ENCODE measurements at regions not wholly inside any gene's neighbourhood (a gene's known extent, or its start where the extent isn't known, plus 50 kb on each side); places are given as distances from the start of the nearest gene placed in this dataset.
"Not testable (repeated sequence)": the region's sequence is repeated elsewhere in the genome, so short reads cannot be mapped to it uniquely, and the experiment has no call there.

DNA sequence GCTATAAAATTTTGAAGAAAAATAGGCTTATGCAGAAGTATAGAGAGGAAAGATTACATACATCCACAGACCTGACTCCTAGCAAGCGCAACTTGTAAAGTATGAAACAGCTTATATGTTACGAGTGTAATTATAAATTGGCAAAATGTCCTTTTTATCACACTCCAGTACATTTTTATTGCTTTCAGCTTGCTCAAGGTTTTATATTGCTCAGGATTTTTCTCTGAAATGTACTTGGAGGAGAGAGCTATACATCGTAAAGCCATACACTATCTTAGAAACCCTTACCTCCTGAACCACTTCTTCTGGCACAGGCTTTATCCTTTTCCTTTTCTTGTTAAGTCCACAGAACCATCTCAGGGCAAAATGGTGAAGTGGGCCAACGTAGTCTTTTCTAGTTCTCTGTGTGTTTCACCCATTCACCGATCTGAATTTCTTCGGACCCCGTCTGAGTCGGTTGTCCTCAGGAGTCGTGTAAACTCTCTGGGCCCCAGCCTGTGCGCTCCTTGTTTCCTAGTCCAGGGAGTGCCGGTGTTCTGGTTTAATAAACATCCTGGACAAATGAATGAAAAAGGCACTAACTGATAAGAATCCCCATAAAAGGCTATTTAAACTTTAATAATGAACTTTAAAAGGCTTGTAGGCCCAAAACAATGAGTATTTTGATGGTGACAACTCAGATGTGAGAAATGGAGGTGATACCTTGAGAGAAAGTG is 150.2 kb upstream of the SPATA31A3 start:
- DNase-seq (ENCODE audit: low read depth, low spot score), result not testable (repeated sequence)
- WGBS (ENCODE audit: insufficient coverage, insufficient read length), result no CpG with 5 or more reads among the region's 11 CpGs

DNA sequence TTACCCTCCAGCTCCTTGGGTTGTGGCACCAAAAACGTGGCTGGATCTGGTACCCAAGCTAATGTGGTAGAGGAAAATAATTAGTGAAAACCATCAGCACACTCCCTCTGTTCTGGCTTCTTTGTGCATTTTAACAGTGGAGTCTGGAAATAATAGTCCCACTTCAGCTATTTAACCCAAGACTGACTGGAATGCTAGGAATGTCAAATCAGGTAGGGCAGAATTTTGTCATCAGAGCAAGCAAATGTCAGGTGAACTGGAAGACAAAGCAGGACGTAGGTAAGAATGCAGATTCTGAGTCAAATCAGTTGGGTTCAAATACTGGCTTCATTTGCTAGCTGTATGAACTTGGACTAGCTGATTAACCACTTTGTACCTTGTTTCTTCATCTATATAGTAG is 144.0 kb upstream of the SPATA31A3 start:
- not testable (repeated sequence) for H3K36me3 ChIP-seq (ENCODE audit: control insufficient read depth, insufficient read depth, low read length); DNase-seq (ENCODE audit: low read depth, low spot score); H3K9me3 ChIP-seq (ENCODE audit: control insufficient read depth, insufficient read depth, low read length); H3K27ac ChIP-seq (ENCODE audit: low read length); H3K4me3 ChIP-seq (ENCODE audit: low read length); H3K27me3 ChIP-seq (ENCODE audit: control insufficient read depth, insufficient read depth, low read length); H3K4me1 ChIP-seq (ENCODE audit: control insufficient read depth, insufficient read depth, low read length)
- WGBS (ENCODE audit: insufficient coverage, insufficient read length), result no CpG with 5 or more reads among the region's 2 CpGs

More for the DNA sequence above, 150.2 kb upstream of the SPATA31A3 start:
- not testable (repeated sequence) for H3K9me3 ChIP-seq (ENCODE audit: control insufficient read depth, insufficient read depth, low read length); H3K27ac ChIP-seq (ENCODE audit: low read length); H3K4me3 ChIP-seq (ENCODE audit: low read length); H3K4me1 ChIP-seq (ENCODE audit: control insufficient read depth, insufficient read depth, low read length); H3K27me3 ChIP-seq (ENCODE audit: control insufficient read depth, insufficient read depth, low read length); H3K36me3 ChIP-seq (ENCODE audit: control insufficient read depth, insufficient read depth, low read length)

DNA sequence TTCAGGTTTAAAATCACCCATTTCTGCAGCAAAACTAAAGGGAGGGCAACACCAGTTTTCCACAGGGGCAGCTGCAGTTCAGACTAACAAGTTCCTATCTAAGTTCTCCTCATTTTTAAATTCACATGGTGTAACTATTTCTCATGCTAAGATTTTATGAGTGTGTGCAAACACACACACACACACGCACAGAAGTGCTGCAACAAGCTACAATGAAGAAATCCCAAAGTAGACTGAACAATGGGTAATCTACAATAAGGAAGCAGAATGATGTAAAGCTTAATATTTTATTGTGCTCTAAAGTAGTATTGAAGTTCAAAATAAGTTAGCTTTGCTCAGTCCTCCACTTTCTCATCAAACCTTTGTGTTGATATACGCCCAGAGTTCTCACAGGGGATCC is 140.8 kb upstream of the SPATA31A3 start:
- not testable (repeated sequence) for H3K27ac ChIP-seq (ENCODE audit: low read length); DNase-seq (ENCODE audit: low read depth, low spot score); H3K27me3 ChIP-seq (ENCODE audit: control insufficient read depth, insufficient read depth, low read length); H3K4me3 ChIP-seq (ENCODE audit: low read length); H3K9me3 ChIP-seq (ENCODE audit: control insufficient read depth, insufficient read depth, low read length); H3K36me3 ChIP-seq (ENCODE audit: control insufficient read depth, insufficient read depth, low read length); H3K4me1 ChIP-seq (ENCODE audit: control insufficient read depth, insufficient read depth, low read length)
- WGBS (ENCODE audit: insufficient coverage, insufficient read length), result no CpG with 5 or more reads among the region's 2 CpGs

DNA sequence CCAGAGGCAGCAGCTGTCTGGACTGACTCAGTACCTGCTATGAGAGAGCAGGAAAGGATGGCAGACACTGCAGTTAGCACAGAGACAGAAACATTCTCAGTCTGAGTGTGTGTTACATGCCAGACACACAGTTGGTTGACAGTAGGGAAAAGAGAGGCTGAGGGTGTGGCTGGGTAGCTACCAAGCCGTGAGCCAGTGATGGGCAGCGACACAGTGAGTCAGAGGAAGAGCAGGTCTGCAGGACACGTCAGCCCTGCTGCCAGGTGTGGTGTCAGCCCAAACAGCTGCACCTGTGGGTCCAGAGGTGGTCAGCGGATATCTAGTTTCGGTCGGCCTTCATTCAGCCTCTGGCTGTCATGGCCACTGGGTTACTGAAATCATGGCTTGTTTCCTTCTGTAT is 124.4 kb upstream of the SPATA31A3 start:
- not testable (repeated sequence) for H3K9me3 ChIP-seq (ENCODE audit: control insufficient read depth, insufficient read depth, low read length); H3K36me3 ChIP-seq (ENCODE audit: control insufficient read depth, insufficient read depth, low read length); DNase-seq (ENCODE audit: low read depth, low spot score); H3K4me3 ChIP-seq (ENCODE audit: low read length); H3K4me1 ChIP-seq (ENCODE audit: control insufficient read depth, insufficient read depth, low read length); H3K27ac ChIP-seq (ENCODE audit: low read length); H3K27me3 ChIP-seq (ENCODE audit: control insufficient read depth, insufficient read depth, low read length)
- WGBS (ENCODE audit: insufficient coverage, insufficient read length), result no CpG with 5 or more reads among the region's 6 CpGs

DNA sequence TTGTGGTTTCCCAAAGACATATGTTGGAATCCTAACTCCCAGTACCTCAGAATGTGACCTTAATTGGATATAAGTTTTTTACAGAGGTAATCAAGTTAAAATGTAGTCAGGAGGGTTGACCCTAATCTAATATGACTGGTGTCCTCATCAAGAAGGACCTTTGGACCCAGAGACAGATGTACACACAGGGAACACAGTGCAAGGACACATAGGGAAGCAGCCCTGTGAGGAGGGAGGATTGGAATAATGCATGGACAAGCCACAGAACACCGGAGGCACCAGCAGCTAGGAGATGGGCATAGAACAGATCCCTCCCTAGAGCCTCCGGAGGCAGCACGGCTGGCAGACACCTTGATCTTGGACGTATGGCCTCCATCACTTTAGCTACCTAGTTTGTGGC is 119.8 kb upstream of the SPATA31A3 start:
- not testable (repeated sequence) for H3K27me3 ChIP-seq (ENCODE audit: control insufficient read depth, insufficient read depth, low read length); H3K27ac ChIP-seq (ENCODE audit: low read length); H3K36me3 ChIP-seq (ENCODE audit: control insufficient read depth, insufficient read depth, low read length); H3K9me3 ChIP-seq (ENCODE audit: control insufficient read depth, insufficient read depth, low read length); DNase-seq (ENCODE audit: low read depth, low spot score); H3K4me1 ChIP-seq (ENCODE audit: control insufficient read depth, insufficient read depth, low read length); H3K4me3 ChIP-seq (ENCODE audit: low read length)
- no CpG with 5 or more reads among the region's 4 CpGs for WGBS (ENCODE audit: insufficient coverage, insufficient read length)

DNA sequence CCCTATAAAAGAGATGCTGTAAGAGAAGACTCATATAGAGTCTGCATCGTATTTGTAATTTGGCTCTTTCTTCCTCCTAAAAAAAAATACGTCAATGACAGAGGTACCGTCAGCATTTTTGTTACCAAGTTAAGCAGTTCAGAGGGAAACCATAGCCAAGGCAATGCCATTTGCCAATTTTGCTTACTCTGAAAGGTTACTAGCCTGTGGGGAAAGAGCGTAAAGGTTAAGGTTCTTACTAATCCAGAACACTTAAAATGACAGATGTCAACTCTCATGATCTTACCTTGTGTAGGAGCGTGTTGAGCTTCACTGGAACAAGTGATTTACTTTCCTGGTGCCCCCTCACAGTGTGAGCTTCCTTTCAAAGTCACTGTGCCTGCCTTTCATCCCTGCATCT is 119.4 kb upstream of the SPATA31A3 start:
- not testable (repeated sequence) for H3K4me3 ChIP-seq (ENCODE audit: low read length); H3K27ac ChIP-seq (ENCODE audit: low read length); DNase-seq (ENCODE audit: low read depth, low spot score); H3K36me3 ChIP-seq (ENCODE audit: control insufficient read depth, insufficient read depth, low read length); H3K4me1 ChIP-seq (ENCODE audit: control insufficient read depth, insufficient read depth, low read length); H3K27me3 ChIP-seq (ENCODE audit: control insufficient read depth, insufficient read depth, low read length); H3K9me3 ChIP-seq (ENCODE audit: control insufficient read depth, insufficient read depth, low read length)
- no CpG with 5 or more reads among the region's 5 CpGs for WGBS (ENCODE audit: insufficient coverage, insufficient read length)

DNA sequence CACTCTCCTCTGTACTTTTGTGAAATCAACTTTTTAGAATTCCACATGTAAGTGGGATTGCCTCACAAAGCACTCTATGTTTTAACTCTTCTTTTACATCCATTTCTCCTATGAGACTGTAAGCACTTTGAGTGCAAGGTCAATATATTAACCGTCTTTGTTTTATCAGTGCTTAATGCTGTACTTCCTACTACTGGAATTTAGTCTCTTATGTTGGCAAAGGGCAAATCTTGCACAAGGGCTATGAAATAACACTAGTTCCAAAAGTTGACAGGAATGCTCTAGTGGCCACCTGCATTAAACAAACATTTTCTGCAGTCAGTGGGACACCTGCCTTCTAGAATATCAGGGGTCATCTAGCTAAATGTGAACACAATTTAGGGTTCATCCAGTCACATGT is 117.5 kb upstream of the SPATA31A3 start:
- H3K9me3 ChIP-seq (ENCODE audit: control insufficient read depth, insufficient read depth, low read length); DNase-seq (ENCODE audit: low read depth, low spot score); H3K4me1 ChIP-seq (ENCODE audit: control insufficient read depth, insufficient read depth, low read length); H3K36me3 ChIP-seq (ENCODE audit: control insufficient read depth, insufficient read depth, low read length); H3K4me3 ChIP-seq (ENCODE audit: low read length); H3K27me3 ChIP-seq (ENCODE audit: control insufficient read depth, insufficient read depth, low read length); H3K27ac ChIP-seq (ENCODE audit: low read length): not testable (repeated sequence)
- no CpG with 5 or more reads among the region's 1 CpG for WGBS (ENCODE audit: insufficient coverage, insufficient read length)

DNA sequence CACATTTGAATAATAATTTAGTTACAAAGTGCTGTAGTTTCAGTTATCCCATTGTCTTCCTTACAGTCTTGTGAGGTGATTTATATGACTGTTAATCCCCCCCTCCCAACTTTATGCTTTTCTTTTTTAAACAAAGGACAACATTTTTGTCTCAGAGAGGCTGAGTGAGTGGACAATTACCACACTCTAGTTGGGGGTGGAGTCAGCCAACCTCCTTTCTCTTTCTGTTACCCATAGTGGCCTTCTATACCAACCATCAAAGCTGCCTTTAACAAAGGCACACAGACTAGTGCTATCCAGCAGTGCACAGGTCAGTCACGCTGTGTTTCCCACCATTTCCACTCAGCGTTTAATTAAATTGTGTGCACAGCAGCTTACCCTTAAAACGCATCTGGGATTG is 114.3 kb upstream of the SPATA31A3 start:
- not testable (repeated sequence) for DNase-seq (ENCODE audit: low read depth, low spot score); H3K4me1 ChIP-seq (ENCODE audit: control insufficient read depth, insufficient read depth, low read length)
- WGBS (ENCODE audit: insufficient coverage, insufficient read length), result no CpG with 5 or more reads among the region's 3 CpGs

DNA sequence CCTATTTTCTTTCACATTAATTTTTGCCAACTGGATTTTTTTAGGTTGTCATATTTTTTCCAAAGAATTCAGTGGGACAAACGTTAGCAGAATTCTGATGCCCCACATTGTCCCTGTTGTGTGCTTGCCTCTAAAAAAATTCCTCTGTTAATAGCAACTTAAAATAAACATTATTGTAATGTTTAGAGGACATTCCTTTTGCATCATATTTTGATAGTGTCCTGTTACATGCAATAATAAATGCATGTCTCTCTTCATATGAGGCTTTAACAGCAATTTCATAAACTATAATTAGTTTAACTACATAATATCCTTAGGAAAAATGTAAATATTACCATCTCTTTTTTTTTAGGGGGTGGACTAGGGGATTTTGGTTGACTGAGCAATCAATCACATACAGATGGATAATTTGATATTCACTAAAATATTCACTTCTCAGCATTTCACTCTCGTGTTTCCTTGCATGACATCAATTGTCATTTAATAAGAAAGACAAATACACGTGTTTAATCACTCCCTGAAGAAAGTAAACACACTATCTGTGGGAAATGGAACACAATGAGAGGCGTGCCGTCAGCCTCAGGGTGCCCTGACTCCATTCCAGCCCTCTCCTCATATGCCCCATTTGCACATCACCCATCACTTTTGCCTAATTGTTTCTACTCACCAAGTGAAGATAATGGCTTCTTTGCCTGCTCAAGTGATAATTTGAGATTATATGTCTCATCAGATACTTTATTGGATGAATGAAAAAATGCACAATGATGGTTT is 110.3 kb upstream of the SPATA31A3 start:
- H3K4me1 ChIP-seq (ENCODE audit: control insufficient read depth, insufficient read depth, low read length); DNase-seq (ENCODE audit: low read depth, low spot score); H3K36me3 ChIP-seq (ENCODE audit: control insufficient read depth, insufficient read depth, low read length); H3K9me3 ChIP-seq (ENCODE audit: control insufficient read depth, insufficient read depth, low read length); H3K27me3 ChIP-seq (ENCODE audit: control insufficient read depth, insufficient read depth, low read length); H3K4me3 ChIP-seq (ENCODE audit: low read length); H3K27ac ChIP-seq (ENCODE audit: low read length): not testable (repeated sequence)
- WGBS (ENCODE audit: insufficient coverage, insufficient read length), result no CpG with 5 or more reads among the region's 5 CpGs

More for the DNA sequence above, 114.3 kb upstream of the SPATA31A3 start:
- not testable (repeated sequence) for H3K4me3 ChIP-seq (ENCODE audit: low read length); H3K9me3 ChIP-seq (ENCODE audit: control insufficient read depth, insufficient read depth, low read length); H3K27me3 ChIP-seq (ENCODE audit: control insufficient read depth, insufficient read depth, low read length); H3K27ac ChIP-seq (ENCODE audit: low read length); H3K36me3 ChIP-seq (ENCODE audit: control insufficient read depth, insufficient read depth, low read length)

DNA sequence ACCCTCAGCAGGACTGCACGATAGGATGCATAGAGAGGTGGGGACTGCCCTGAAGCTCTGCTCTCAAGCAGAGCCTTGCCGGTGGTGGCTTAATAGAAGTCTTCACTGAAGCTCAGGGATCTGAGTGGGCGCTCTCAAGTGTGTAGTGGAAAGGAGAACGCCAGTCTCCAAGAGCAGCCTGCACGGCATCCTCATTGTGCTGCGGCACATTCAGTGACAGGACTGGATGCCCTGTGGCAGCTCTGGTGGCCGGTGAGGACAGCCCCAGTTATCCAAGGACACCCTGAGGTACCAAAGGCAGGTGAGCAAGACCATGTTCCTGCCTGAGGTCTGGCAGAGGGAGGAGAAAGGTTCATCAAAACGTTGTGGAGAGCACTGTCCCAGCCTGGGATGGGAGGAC is 98.8 kb upstream of the SPATA31A3 start:
- H3K27ac ChIP-seq (ENCODE audit: low read length); DNase-seq (ENCODE audit: low read depth, low spot score); H3K36me3 ChIP-seq (ENCODE audit: control insufficient read depth, insufficient read depth, low read length); H3K4me1 ChIP-seq (ENCODE audit: control insufficient read depth, insufficient read depth, low read length); H3K4me3 ChIP-seq (ENCODE audit: low read length); H3K9me3 ChIP-seq (ENCODE audit: control insufficient read depth, insufficient read depth, low read length); H3K27me3 ChIP-seq (ENCODE audit: control insufficient read depth, insufficient read depth, low read length): not testable (repeated sequence)
- no CpG with 5 or more reads among the region's 8 CpGs for WGBS (ENCODE audit: insufficient coverage, insufficient read length)

DNA sequence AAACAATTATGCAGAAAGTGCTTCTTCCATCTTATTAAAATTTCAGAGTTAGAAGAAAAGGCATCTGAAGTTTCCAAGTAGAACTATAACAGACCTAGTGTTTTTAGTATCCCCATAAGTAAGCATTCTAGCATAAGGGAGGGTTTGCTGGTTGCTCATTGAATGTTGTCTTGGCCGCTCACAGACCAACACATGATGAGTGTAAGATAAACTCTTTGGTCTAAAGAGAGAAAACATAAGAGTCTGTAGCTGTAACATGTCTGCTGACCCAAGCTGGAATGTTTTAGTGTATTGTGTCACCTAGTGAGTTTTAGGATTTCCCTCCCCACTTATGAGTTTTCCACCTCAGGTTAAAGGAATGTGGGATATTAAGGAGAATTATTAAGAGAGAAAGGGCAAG is 94.5 kb upstream of the SPATA31A3 start:
- DNase-seq (ENCODE audit: low read depth, low spot score); H3K9me3 ChIP-seq (ENCODE audit: control insufficient read depth, insufficient read depth, low read length); H3K4me1 ChIP-seq (ENCODE audit: control insufficient read depth, insufficient read depth, low read length); H3K27me3 ChIP-seq (ENCODE audit: control insufficient read depth, insufficient read depth, low read length); H3K4me3 ChIP-seq (ENCODE audit: low read length); H3K27ac ChIP-seq (ENCODE audit: low read length); H3K36me3 ChIP-seq (ENCODE audit: control insufficient read depth, insufficient read depth, low read length): not testable (repeated sequence)
- no CpG with 5 or more reads among the region's 1 CpG for WGBS (ENCODE audit: insufficient coverage, insufficient read length)

Measured in iPS DF 6.9 (cell line).